ENCODE measurements at regions not wholly inside any gene's neighbourhood (a gene's known extent, or its start where the extent isn't known, plus 50 kb on each side); places are given as distances from the start of the nearest gene placed in this dataset.

DNA sequence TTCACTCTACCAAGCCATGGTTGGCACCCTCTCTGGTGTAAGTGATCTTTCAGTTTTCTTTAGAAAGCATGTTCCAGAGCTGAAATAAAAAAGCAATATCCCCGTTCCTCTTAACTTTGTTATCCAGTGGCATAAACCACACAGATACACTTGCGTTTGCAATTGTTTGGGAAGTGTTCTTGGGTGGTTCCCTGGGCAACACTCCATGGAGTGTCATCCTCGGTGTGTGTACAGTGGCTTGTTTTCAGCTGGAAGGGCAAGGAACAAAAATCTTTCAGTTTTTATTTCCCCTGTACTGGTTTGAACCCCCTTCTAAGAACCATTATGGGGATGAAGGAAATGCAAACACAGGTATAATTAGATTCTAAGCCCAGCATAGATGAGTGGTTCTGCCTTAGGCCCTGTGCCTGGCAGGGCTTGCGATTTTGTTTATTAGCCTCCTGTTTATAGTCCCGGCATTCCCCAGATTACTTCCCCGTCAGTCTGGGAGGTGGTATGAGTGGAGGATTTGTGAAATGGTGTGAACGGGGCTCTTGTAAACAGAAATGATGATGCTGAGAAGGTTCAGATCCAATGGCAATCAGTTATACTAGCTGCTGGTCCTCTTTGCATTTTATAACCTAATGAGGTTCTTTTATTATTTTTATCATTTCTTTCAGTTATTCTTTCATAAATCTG is 76.0 kb upstream of the CD180 start:
- intact Hi-C loops (cut with DNase I), result no loop called here
- no peak overlapping the region for H3K4me3 ChIP-seq
- H3K27me3 ChIP-seq, result no peaks in the 10 kb centered on the region
- no peaks in the 10 kb centered on the region for H3K36me3 ChIP-seq
- WGBS, 3 donors, result 65 to 70% (median 67%) methylated on average over 7 of the region's 7 CpGs
- no peaks in the 10 kb centered on the region for H3K9me3 ChIP-seq
- H3K4me1 ChIP-seq (ENCODE audit: insufficient read depth), result peaks cover 21% of the 10 kb centered on the region
- DNase-seq, result no peak
- H3K27ac ChIP-seq, result no peak overlapping the region
- TF ChIP-seq, protein P1, sequence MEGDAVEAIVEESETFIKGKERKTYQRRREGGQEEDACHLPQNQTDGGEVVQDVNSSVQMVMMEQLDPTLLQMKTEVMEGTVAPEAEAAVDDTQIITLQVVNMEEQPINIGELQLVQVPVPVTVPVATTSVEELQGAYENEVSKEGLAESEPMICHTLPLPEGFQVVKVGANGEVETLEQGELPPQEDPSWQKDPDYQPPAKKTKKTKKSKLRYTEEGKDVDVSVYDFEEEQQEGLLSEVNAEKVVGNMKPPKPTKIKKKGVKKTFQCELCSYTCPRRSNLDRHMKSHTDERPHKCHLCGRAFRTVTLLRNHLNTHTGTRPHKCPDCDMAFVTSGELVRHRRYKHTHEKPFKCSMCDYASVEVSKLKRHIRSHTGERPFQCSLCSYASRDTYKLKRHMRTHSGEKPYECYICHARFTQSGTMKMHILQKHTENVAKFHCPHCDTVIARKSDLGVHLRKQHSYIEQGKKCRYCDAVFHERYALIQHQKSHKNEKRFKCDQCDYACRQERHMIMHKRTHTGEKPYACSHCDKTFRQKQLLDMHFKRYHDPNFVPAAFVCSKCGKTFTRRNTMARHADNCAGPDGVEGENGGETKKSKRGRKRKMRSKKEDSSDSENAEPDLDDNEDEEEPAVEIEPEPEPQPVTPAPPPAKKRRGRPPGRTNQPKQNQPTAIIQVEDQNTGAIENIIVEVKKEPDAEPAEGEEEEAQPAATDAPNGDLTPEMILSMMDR (IDR thresholded peaks at IDR 0.05), result no peak
- TF ChIP-seq EP300 (IDR thresholded peaks at IDR 0.05), result no peak
- TF ChIP-seq POLR2A (IDR thresholded peaks at IDR 0.05), result no peak

DNA sequence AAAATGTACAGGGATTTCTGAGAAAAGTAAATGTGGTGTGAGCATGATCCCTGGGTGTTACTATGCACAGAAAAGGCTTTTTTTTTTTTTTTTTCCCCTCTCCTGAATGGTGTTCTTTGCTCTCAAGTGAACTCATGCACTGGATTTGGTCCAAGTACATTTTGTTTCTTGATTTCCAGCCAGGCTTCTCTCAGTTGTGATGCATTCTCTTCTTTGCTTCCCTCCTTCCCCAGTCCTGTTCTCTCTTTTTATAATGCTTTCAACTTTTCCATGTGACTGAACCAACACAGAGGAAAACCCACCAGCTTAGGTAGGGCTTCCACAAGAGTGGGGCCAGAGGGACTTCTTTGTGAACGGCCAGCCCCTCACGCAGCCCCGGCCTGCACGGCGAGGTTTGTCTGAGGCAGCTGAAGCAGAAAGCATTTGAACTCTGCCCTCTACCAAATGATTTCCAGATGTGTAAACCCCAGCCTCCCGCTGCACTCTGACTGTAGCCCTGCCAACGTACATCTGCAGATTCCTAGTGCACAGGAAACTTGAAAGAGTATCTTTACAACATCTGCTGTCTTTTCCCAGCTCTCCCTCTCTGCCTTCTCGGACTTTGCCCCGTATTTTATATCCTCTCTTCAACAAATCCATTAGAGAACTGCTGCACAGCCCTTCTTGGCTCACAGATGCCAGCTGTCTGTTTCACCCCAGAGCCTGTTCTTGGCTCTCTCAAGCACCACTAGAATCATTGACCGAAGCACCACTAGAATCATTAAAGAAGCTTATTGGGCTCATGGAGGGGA is 71.8 kb upstream of the CD180 start:
- peak overlapping the region; percentile 57 to 69 for H3K27ac ChIP-seq
- TF ChIP-seq POLR2A (IDR thresholded peaks at IDR 0.05) (no peak), EP300 (IDR thresholded peaks at IDR 0.05) (peak; percentile 92)
- H3K4me3 ChIP-seq, result no peak overlapping the region
- H3K9me3 ChIP-seq, result no peaks in the 10 kb centered on the region
- intact Hi-C loops (cut with DNase I), result loop anchor here in 1 of 4 donors (10.0 kb wide), 1 partner anchor 706 kb away; no protein-coding TSS in a partner anchor
- WGBS, 3 donors, result 3 to 5% (median 4%) methylated on average over 10 of the region's 10 CpGs
- H3K36me3 ChIP-seq, result no peaks in the 10 kb centered on the region
- no peaks in the 10 kb centered on the region for H3K27me3 ChIP-seq
- H3K4me1 ChIP-seq (ENCODE audit: insufficient read depth), result peaks cover 27% of the 10 kb centered on the region
- DNase-seq, result peak; percentile 75 to 88 (median 84)

GRCh38 chr5:67267512-67268216 is 71.1 kb upstream of the CD180 start:
- DNase-seq, result peak; percentile 56 to 78 (median 65)
- 9 to 14% (median 13%) methylated on average over 7 of the region's 7 CpGs for WGBS, 3 donors
- Histone ChIP-seq H3K4me3 (no peak overlapping the region), H3K36me3 (no peaks in the 10 kb centered on the region), H3K27me3 (no peaks in the 10 kb centered on the region), H3K4me1 (ENCODE audit: insufficient read depth) (peaks cover 27% of the 10 kb centered on the region), H3K9me3 (no peaks in the 10 kb centered on the region), H3K27ac (peak overlapping the region; percentile 57 to 69)
- intact Hi-C loops (cut with DNase I), result loop anchor here in 1 of 4 donors (10.0 kb wide), 1 partner anchor 707 kb away; no protein-coding TSS in a partner anchor
- TF ChIP-seq POLR2A (IDR thresholded peaks at IDR 0.05), result no peak

DNA sequence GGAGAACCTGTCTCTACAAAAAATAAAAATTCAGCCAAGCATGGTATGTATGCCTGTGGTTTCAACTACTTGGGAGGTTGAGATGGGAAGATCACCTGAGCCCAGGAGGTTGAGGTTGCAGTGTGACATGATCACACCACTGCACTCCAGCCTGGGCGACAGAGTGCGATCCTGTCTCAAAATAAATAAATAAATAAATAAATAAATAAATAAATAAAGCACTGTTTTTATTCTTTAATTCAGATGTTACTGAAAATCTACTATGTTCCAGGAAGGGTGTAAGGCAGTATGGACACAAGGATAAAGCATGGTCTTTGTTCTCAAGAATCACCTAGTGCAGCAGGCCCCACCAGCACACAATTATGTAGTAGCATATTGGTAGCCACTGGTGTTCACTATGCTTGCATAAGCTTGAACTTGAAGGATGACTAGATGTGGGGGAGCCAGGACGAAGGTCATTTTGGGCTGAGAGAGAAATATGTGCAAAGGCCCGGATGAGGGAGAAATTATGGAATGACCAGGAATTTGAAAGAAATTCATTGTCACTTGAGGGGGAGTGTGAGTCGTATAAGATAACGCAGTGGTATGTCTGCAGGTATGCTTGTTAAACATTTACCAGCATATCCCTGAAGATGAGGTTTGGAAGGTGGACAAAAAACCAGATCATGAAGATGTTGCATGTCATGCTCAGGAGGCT is 70.2 kb upstream of the CD180 start:
- TF ChIP-seq POLR2A (IDR thresholded peaks at IDR 0.05) (no peak), EP300 (IDR thresholded peaks at IDR 0.05) (no peak)
- TF ChIP-seq, protein P1 (IDR thresholded peaks at IDR 0.05), result no peak
- WGBS, 3 donors, result 94 to 96% (median 96%) methylated on average over 6 of the region's 6 CpGs
- peak overlapping the region in 1 of 2 donors; percentile 57 for H3K27ac ChIP-seq
- no peak overlapping the region for H3K4me3 ChIP-seq
- intact Hi-C loops (cut with DNase I), result loop anchor here in 1 of 4 donors (10.0 kb wide), 1 partner anchor 708 kb away; no protein-coding TSS in a partner anchor
- H3K36me3 ChIP-seq, result no peaks in the 10 kb centered on the region
- no peak for DNase-seq
- no peaks in the 10 kb centered on the region for H3K9me3 ChIP-seq
- H3K4me1 ChIP-seq (ENCODE audit: insufficient read depth), result peaks cover 27% of the 10 kb centered on the region
- H3K27me3 ChIP-seq, result no peaks in the 10 kb centered on the region

DNA sequence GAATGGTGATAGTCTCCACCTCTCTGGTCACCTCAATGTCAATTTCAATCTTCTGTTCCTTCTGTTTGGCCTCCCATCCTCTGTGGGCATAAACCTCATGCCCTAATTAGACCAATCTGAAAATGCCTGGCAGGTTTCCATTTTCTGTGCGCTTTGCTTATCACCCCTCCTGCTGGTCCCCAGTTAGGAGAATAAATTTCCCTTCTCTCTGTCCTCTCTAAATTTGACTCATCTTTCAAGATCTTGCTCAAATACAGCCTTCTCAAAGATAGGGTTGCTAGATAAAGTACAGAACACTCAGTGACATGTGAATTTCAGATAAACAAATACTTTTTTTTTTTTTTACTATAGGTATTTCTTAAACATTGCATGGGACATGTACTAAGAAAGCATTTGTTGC is 69.4 kb upstream of the CD180 start:
- 60 to 68% (median 65%) methylated on average over 1 of the region's 1 CpG for WGBS, 3 donors

More for the DNA sequence above, 69.4 kb upstream of the CD180 start:
- intact Hi-C loops (cut with DNase I), result loop anchor here in 1 of 4 donors (10.0 kb wide), 1 partner anchor 709 kb away; no protein-coding TSS in a partner anchor
- TF ChIP-seq, protein P1 (IDR thresholded peaks at IDR 0.05), result no peak
- TF ChIP-seq POLR2A (IDR thresholded peaks at IDR 0.05) (no peak), EP300 (IDR thresholded peaks at IDR 0.05) (no peak)
- H3K36me3 ChIP-seq, result no peaks in the 10 kb centered on the region
- H3K4me3 ChIP-seq, result no peak overlapping the region
- no peaks in the 10 kb centered on the region for H3K27me3 ChIP-seq
- H3K27ac ChIP-seq, result no peak overlapping the region
- H3K9me3 ChIP-seq, result no peaks in the 10 kb centered on the region
- DNase-seq, result no peak
- peaks cover 27% of the 10 kb centered on the region for H3K4me1 ChIP-seq (ENCODE audit: insufficient read depth)
